CD4-positive, alpha-beta T cell treated with Interleukin-17A for 4 hours (primary cell): ENCODE measurements at regions not wholly inside any gene's neighbourhood (a gene's known extent, or its start where the extent isn't known, plus 50 kb on each side); places are given as distances from the start of the nearest gene placed in this dataset.

ENCODE experiments used
- DNase-seq: peaks from one replicate; pipeline ENCODE4 v3.0.0-alpha.2; 2020; ENCODE audit warnings: mixed read lengths

- DNase-seq, result no peak
These were observed 94.7 kb downstream of the SIK1 start for GRCh38 chr21:43331962-43332828.

GRCh38 chr21:43331111-43331961, 95.6 kb downstream of the SIK1 start:
- no peak for DNase-seq

DNA sequence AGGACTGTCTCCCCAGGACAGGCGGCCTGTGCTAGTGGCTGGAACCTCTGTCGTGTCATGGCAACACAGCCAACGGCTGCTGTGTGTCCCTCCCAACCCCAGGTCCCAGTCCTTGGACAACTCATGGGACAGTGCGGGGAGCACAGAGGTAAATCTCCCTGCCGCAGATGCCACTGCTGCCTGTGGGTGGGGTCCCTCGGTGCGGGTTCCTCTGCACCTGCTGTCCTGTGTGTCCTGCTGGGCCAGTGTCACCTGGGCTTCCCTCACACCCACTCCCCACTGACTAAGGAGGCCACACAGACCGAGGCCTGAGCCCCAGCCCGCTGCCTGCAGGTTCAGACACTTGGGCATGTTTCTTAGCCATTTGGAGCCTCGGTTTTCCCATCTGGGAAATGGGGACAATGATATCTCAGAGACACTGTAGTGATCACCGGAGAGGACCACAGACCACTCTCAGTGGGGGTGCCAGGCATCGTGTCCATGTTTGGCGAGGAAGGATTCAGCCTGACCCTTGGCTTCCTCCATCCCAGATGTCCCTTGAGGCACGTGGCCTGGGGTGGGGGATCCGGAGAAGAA, 96.5 kb downstream of the SIK1 start:
- DNase-seq, result no peak

DNA sequence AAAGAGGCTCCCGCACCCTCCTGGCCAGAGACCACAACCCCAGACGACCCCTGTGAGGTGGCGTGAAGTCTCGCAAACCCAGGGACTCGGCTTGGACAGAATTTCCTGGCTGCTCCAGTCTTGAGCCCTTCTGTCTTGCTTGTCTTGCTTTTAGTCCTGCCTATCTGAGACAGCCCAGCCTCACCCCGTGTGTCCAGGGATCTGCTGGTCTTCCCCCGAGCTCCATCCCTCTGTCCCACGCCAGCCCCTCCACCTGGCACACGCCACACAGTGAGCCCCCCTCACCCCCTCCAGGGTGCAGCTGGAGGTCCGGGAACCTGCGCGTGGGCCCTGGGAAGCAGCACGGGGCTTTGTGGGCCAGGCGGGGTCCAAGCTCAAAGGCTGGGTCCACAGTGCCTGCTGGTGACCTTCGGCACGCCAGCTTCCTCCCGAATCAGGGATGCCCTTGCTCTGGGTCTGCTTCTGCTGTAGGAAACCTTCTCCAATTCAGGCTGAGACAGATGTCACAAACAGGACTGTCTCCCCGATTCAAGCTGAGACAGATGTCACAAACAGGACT, 97.1 kb downstream of the SIK1 start:
- no peak for DNase-seq

DNA sequence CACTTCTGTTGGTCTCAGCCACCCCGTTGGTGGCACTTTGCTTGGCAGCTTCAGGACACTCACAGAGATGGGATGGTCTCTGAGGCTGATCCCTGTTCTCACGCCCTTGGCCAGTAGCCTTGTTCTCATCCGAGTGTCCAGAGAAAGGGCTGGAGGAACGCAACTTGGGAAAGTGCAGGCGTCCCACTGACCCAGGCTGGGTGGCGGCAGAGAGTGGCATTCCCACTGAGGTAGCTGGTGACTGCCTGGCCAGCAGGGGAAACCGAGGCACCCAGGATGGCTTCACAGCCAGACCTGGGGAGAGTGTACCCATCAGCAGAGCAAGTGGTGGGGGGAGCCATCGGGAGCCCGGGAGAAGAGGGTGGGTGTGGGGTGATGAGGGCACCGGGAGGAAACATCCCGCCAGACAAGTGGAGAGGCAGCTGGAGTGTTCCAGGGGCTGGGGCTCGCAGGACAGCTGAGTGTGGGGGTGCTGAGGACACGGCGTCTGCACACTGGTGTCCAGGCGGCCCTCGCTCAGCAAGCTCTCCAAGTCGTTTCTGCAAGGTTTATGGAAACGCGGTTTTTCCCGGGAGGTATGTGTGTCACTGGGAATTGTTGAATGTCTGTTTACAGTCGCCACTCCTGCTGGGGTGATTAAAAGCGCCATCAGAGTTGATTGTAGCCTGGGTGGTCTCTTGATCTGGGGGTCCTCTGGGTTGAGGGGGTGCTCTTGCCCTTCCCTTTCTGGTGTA, 97.8 kb downstream of the SIK1 start:
- no peak for DNase-seq

- DNase-seq, result no peak
These were observed 98.6 kb downstream of the SIK1 start for GRCh38 chr21:43328185-43328957.

DNA sequence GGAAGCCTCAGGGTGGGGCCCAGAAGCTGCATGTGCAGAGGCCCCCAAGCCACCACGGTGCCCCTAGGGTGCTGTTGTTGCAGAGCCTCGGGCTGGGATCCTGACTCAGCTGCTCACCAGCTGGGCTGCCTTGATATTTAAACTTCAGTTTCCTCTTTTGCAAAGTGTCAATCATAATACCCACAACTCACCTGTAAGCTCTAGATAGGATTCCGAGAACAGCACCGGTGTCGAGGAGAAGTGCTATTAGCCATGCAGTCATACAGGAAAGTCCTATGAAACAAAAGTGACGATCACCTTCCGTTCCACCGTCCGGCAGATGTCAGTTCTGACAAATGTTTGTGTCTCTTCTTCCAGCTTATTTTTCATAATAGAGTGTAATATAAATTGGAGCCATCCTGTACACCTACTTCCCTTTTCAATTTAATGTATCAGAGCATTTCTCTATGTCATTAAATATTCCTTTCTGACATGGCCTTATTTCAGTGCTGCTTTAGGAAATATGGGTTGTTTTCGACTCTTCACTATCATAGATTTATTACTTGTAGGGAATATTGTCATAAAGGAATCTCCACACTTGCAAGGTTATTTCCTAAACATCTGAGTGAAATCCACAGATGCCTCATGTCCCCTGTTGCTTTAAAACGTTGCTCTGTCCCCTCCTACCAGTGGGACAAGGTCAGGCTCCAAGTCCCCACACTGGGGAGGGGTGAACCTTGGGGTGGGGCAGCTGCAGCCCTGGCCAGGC, 100.8 kb downstream of the SIK1 start:
- no peak for DNase-seq

DNA sequence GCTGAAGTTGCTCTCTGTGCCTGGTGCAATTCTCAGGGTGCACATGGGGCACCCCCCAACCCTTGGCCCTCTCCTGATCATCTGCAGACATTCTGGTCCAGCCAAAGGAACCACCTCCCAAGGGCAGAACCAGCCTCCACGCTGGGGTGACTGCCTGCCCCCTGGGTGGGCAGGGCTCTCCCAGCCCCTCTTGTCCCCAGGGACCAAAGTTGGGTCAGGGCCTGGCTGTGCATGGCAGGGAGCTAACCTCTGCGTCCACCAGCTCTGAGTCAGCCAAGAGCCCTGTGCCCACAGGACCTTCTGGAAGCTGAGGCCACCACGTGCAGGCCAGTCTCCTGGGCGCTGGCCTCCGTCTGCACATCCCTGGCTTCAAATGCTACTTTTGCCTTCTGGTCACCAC, 101.9 kb downstream of the SIK1 start:
- no peak for DNase-seq

DNA sequence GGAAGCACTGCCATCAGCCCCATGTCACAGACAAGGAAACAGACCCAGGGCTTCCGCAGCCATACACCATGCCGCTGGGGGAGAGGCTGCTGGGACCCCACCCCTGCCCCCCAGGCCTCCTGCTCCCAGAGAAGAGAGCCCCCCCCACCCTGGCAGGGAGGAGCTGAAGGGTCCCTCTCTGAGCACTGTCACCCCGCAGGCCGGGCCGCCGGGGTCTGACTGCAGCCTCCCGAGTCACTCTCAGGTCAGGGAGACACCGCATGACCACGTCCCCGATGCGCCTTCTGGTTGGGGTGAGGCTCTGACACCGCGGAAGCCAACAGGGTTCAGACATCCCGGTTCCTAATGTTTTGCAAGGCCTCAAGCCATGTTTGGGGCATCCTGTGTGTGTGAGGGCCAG, 102.3 kb downstream of the SIK1 start:
- DNase-seq, result no peak

GRCh38 chr21:43323244-43324005, 103.5 kb downstream of the SIK1 start:
- DNase-seq, result no peak

- DNase-seq, result no peak
These were observed 104.1 kb downstream of the SIK1 start for GRCh38 chr21:43322805-43323204.

DNA sequence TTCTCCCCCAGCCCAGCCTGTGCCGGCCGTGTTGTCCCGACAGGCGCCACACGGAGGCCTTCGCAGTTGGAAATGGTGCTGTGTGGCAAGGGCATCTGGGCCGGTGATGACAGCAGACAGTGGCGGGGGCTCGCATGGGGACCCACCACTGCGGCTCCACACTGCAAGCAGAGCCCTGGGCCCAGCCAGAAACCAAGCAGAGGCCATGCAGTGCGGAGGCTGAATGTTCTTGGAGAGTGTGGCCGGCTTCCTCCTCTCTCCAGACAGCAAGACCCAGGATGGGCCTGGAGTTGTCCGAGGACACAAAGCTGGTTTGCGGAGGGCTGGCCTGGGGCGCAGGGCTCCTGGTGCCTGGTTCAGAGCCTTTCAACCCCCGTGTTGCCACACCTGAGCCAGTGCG, 104.6 kb downstream of the SIK1 start:
- no peak for DNase-seq

GRCh38 chr21:43321611-43322010, 105.3 kb downstream of the SIK1 start:
- DNase-seq, result no peak

DNA sequence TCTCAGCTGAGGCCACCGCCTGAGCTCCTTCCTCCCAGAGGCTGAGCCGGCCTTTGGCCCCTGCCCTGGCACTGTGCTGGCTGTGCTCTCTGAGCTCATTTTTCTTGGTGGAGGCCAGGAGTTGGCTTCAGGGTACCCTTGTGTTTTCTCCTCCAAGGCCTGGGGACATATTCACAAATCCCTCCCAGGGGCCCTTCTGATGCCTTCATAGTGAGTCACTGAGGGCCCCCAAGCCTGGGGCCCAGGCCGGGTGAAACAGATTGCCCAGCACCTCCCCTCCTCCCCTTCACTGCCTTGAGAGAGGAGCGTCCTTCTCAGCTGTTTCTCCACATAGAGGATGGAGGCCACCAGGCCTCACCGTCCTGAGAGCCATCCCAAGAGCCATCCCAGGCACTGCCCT, 105.8 kb downstream of the SIK1 start:
- DNase-seq, result no peak

- DNase-seq, result no peak
These were observed 106.4 kb downstream of the SIK1 start for GRCh38 chr21:43320526-43320925.

DNA sequence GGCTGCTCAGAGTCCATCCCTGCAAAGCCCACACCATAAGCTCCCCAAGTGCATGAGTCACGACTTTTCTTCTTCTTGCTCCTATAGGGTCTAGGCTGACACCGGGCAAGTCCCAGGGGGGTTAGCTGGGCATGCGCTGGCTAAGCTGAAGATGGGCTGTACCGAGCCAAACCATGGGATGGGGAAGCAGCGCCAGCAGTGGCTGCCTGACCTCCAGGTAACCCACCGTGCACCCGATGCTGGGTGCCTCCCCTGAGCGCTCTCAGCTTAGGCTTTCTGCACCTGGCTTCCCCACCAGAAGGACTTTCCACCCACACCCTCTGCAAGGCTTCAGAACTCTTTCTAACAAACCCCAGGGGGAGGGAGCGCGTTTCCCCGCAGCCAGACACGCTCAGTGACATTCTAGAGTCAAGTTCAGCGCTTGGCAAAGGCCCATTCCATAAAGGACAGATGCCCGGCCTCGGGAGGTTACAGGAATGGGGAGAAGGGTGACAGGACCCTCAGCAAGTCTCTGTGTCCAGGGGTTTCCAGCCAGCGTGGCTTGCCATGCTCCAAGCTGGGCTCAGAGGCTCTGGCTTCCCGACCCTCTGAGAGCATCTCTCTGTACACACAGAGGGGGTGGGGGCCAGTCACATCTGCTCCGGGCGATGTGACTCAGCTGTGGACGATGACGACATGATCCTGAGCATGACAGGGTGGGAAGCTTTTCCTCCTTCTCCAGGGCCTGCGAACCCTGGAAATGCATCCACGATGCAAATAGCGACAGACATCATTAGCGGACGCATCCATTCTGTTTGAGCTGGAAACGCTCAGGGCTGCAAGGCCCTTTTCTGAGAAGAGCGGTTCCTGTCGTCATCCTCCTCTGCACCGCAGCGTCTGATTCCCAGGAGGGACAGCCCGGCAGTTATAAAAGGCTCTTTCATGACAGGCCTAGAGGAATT, 107.8 kb downstream of the SIK1 start:
- DNase-seq, result no peak

DNA sequence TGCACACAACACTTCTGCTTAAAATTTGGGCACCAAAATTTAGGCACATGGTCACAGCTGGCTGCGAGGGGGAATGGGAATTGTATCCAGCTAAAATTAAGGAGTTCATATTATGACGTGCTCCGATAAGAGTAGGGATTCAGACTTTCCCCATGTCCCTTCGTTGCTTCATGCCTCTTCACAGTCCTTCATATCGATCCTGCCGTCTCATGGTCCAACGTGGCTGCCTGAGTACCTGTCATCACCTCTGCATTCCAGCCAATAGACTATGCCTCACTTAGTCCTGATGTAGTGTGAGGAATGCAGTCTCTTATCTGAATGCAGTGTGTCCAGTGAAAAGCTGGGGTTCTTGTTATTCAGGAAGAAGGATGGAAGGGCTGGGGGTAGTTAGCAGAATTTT, 108.6 kb downstream of the SIK1 start:
- DNase-seq, result no peak

GRCh38 chr21:43317959-43318358, 109.0 kb downstream of the SIK1 start:
- DNase-seq, result no peak

GRCh38 chr21:43317254-43317748, 109.6 kb downstream of the SIK1 start:
- no peak for DNase-seq
